GM12875 (cell line): ENCODE measurements at regions not wholly inside any gene's neighbourhood (a gene's known extent, or its start where the extent isn't known, plus 50 kb on each side); places are given as distances from the start of the nearest gene placed in this dataset.

ENCODE experiments used
- H3K4me3 ChIP-seq: one replicate; pipeline ENCODE4 v1.5.1; 2011; ENCODE audit warnings: low read depth, low read length, control low read depth
- CTCF ChIP-seq: IDR thresholded peaks from 2 replicates; pipeline ENCODE4 v1.5.1; 2011; ENCODE audit warnings: low read depth, mild to moderate bottlenecking, control low read depth, inconsistent platforms, low read length, moderate library complexity, borderline replicate concordance; ENCODE audit not compliant: insufficient read depth

- TF ChIP-seq CTCF = no peak
- no peak overlapping the region for H3K4me3 ChIP-seq
Observed at GRCh38 chr2:155695505-155695904, 637.0 kb downstream of the NR4A2 start.

- TF ChIP-seq CTCF = no peak
Observed at GRCh38 chr2:155692856-155693255, 639.7 kb downstream of the NR4A2 start.

DNA sequence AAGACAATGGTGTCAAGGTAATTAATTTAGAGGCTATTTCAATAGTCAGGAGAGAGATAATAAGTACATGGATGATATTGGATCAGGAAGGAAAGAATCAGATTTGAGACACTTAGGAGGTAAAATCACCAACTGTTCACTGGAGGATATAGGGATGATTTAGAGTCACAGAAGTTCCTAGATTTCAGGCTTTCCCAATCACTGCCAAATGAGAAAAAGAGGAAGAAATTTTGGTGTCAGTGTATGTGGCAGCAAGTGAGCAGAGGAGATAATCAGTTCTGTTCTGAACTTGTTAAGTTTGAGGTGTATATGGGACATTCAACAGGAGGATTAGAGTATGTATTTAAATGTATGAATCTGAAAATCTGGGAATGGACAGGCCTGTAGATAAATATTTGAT, 640.4 kb downstream of the NR4A2 start:
- no peak for TF ChIP-seq CTCF

More at GRCh38 chr2:155692856-155693255, 639.7 kb downstream of the NR4A2 start:
- H3K4me3 ChIP-seq = no peak overlapping the region

GRCh38 chr2:155690785-155691184, 641.7 kb downstream of the NR4A2 start:
- no peak for TF ChIP-seq CTCF
- H3K4me3 ChIP-seq = no peak overlapping the region

More for the DNA sequence above, 640.4 kb downstream of the NR4A2 start:
- H3K4me3 ChIP-seq = no peak overlapping the region

DNA sequence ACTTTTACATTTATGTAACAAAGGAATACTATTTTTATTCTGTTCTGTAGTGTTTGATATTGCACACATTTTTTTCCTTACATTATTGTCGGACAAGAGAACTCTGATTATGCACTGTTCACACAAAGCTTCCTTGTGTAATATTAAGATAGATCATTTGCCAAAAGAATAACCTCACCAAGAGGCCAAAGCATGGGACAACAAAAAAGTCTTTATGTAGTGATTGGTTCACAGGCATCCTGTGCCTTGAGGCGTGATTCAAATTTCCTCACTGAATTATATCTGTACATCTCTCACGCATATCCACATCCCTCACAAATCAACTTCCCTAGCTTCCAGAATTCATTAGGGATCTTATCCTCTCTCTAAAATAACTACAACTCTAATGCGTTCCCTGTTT, 642.7 kb downstream of the NR4A2 start:
- no peak overlapping the region for H3K4me3 ChIP-seq
- no peak for TF ChIP-seq CTCF

- TF ChIP-seq CTCF = no peak
- no peak overlapping the region for H3K4me3 ChIP-seq
Observed at GRCh38 chr2:155687181-155687580, 645.3 kb downstream of the NR4A2 start.

DNA sequence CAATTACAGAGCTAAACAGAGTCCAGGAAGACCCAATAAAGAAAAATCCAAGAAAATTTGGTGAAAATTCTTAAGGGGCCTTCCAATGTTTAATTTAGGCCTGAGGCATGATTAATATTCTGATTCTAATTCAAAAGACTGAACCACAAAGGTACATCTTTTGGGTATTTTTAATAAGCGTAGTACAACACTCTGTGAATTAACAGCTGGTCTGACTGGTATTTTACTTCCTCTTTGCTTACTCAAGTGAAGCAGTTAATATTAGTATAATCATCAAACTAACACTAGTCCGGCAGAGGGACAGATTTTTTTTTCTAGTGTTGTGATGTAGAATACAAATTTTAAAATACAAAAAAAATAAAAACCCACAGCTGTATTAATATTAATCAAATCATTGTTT, 652.9 kb downstream of the NR4A2 start:
- no peak overlapping the region for H3K4me3 ChIP-seq
- TF ChIP-seq CTCF = no peak
